Ovary (tissue), 7 donors: ENCODE measurements at regions not wholly inside any gene's neighbourhood (a gene's known extent, or its start where the extent isn't known, plus 50 kb on each side); places are given as distances from the start of the nearest gene placed in this dataset.

Experiments
- DNase-seq, 5 donors: peaks; one replicate each; pipeline ENCODE4 v3.0.0-alpha.2; 2019 to 2020
- H3K27ac ChIP-seq, 2 donors: fragments of 200-600 bp; one replicate each; pipeline versions ENCODE4 v1.5.1 to v1.8.0; 2019 to 2022
- H3K27me3 ChIP-seq: fragments of 200-600 bp; one replicate; pipeline ENCODE4 v1.8.0; 2022
- H3K36me3 ChIP-seq: fragments of 200-600 bp; sonication (generic); one replicate; pipeline ENCODE4 v1.5.1; 2019
- H3K4me1 ChIP-seq: one replicate; pipeline ENCODE4 v1.8.1; 2013; ENCODE audit warnings: mild to moderate bottlenecking, moderate library complexity; ENCODE audit not compliant: insufficient read depth
- H3K4me3 ChIP-seq: fragments of 200-600 bp; sonication (generic); one replicate; pipeline ENCODE4 v1.5.1; 2017
- H3K9me3 ChIP-seq, 2 donors: fragments of 200-600 bp in 1 of 2; sonication (generic) in 1 of 2; one replicate each; pipeline versions ENCODE4 v1.5.1 to v1.8.1; 2013 to 2019; ENCODE audit warnings: mild to moderate bottlenecking in 1 of 2, moderate library complexity in 1 of 2
- CTCF ChIP-seq, 3 donors: fragments of 450-650 bp in 2 of 3; fragments of 200-600 bp in 1 of 3; IDR thresholded peaks; one replicate each; pipeline versions ENCODE4 v1.5.1 to v1.8.0; 2016 to 2022; ENCODE audit warnings: antibody characterized with exemption in 3 of 3, mild to moderate bottlenecking in 1 of 3
- EP300 ChIP-seq: sonication (generic); formaldehyde crosslinking; IDR thresholded peaks from one replicate; pipeline ENCODE4 v1.6.1; 2017; ENCODE audit warnings: antibody characterized with exemption
- POLR2A ChIP-seq: fragments of 450-650 bp; IDR thresholded peaks from one replicate; pipeline ENCODE4 v1.6.1; 2017; ENCODE audit warnings: antibody characterized with exemption, mild to moderate bottlenecking, moderate library complexity
- WGBS, 3 donors: extraction: QIAGEN DNeasy Blood & Tissue Kit in 1 of 3; methylation state at CpG; one replicate each; pipeline versions ENCODE4 v1.1.5 to v1.1.7; 2013 to 2017; 5-methylcytosine and 5-hydroxymethylcytosine counted together
- intact Hi-C, 4 donors: fragments of 100-400 bp; cut with DNase I; formaldehyde crosslinking; loops; one replicate each; pipeline versions ENCODE4 v1.11.0 to v1.15.1; 2022 to 2023
- donor health status: DM: no; HTN: no; CAD: no; lungs with moderate emphysema.
- donor health status: DM: no; HTN: no; CAD: no.
- donor health status: Bipolar disorder and iron deficiency.
- donor health status: DM: no; HTN: no; CAD: no.
- donor health status: DM: yes; HTN: yes; CAD: no.

- Histone ChIP-seq H3K27me3 (no peaks in the 10 kb centered on the region), H3K9me3 (no peaks in the 10 kb centered on the region), H3K36me3 (no peaks in the 10 kb centered on the region), H3K4me3 (no peak overlapping the region), H3K4me1 (no peaks in the 10 kb centered on the region), H3K27ac (no peak overlapping the region)
- no peak for DNase-seq
- 71 to 87% (median 75%) methylated on average over 2 of the region's 2 CpGs for whole genome bisulfite sequencing, 3 donors
- no peak for TF ChIP-seq CTCF (IDR thresholded peaks at IDR 0.05)
- no peak for TF ChIP-seq POLR2A
- TF ChIP-seq EP300: no peak
- intact Hi-C loops: no loop called here
These were observed 428.9 kb upstream of the THRB start for GRCh38 chr3:24923570-24923969.

DNA sequence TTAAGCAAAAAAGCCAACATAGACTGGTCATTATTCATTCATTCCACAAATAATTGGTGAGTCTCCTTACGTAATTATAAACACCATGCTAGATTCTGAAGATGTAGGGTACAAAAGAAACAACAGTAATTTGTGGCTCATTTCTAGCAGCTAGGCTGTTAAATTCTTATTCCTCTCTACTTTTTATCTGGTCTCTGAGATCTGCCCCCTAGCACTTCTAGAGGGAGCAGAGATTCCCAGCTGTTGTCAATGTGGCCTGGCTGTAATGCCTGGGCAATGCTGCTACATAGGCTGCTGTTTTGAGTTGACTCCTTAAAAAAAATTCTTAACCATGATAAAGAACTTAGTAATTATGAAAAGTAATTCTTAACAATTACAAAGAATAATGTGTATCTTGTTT lies 434.9 kb upstream of the THRB start:
- WGBS, 3 donors: 81 to 96% (median 85%) methylated on average over 1 of the region's 1 CpG
- no peak for TF ChIP-seq EP300
- TF ChIP-seq POLR2A: no peak
- no peak for TF ChIP-seq CTCF (IDR thresholded peaks at IDR 0.05)
- Histone ChIP-seq H3K4me3 (no peak overlapping the region), H3K36me3 (no peaks in the 10 kb centered on the region), H3K27me3 (no peaks in the 10 kb centered on the region), H3K4me1 (no peaks in the 10 kb centered on the region), H3K9me3 (no peaks in the 10 kb centered on the region), H3K27ac (no peak overlapping the region)
- intact Hi-C loops: no loop called here
- no peak for DNase-seq

DNA sequence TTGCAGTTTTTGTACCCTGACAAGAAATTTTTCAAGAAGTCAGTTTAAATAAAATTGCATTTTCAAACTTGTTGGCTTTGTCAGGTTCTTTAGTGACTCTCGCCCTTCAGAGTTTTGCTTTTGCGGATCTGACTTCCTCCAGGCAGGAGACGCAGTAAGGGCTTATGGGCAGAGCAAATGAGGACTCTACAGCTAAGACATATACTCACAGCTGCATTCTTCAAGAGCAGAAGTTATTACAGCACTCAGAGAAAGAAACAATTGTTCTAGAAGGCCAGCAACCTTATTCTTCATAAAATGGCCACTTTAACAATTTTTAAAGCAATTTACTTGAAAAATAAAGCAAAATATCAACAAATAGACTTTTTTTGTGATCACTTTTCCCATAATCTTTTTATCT lies 438.8 kb upstream of the THRB start:
- H3K9me3 ChIP-seq: no peaks in the 10 kb centered on the region
- no peaks in the 10 kb centered on the region for H3K27me3 ChIP-seq
- H3K4me1 ChIP-seq: no peaks in the 10 kb centered on the region
- no peaks in the 10 kb centered on the region for H3K36me3 ChIP-seq
- H3K4me3 ChIP-seq: no peak overlapping the region
- intact Hi-C loops: no loop called here
- WGBS, 3 donors: 86 to 96% (median 89%) methylated on average over 3 of the region's 3 CpGs
- no peak for DNase-seq
- TF ChIP-seq POLR2A (no peak), EP300 (no peak), CTCF (IDR thresholded peaks at IDR 0.05) (no peak)
- H3K27ac ChIP-seq: no peak overlapping the region

DNA sequence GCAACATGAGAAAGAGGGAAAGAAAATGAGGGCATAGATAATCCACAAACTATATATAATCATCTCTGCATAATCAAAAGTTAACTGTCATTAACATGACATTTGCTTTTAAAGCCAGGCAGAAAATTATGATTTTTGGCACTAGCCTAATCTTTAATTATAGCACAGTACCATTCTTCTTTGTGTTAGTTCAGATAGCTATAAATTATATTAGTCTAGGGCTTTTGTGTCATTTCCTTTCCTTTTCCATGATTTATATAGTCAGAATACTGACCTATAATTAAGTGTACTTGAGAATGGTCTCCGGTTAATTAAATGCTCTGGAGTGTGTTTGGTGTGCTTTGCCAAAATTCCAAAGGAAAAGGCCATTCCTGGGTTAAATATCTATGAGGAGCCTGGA lies 441.9 kb upstream of the THRB start:
- H3K36me3 ChIP-seq: no peaks in the 10 kb centered on the region
- no peak overlapping the region for H3K27ac ChIP-seq
- WGBS, 3 donors: 26 to 52% (median 51%) methylated on average over 1 of the region's 1 CpG
- no peaks in the 10 kb centered on the region for H3K9me3 ChIP-seq
- H3K4me1 ChIP-seq: no peaks in the 10 kb centered on the region
- intact Hi-C loops: loop anchor here in 1 of 4 donors (5.0 kb wide), 1 partner anchor 386 kb away; no protein-coding TSS in a partner anchor
- TF ChIP-seq EP300: no peak
- TF ChIP-seq CTCF (IDR thresholded peaks at IDR 0.05): no peak
- no peak for TF ChIP-seq POLR2A
- H3K27me3 ChIP-seq: no peaks in the 10 kb centered on the region
- no peak for DNase-seq
- H3K4me3 ChIP-seq: no peak overlapping the region
